Keratinocyte (primary cell): ENCODE measurements at regions not wholly inside any gene's neighbourhood (a gene's known extent, or its start where the extent isn't known, plus 50 kb on each side); places are given as distances from the start of the nearest gene placed in this dataset.

Source experiments
- DNase-seq: peaks from one replicate; pipeline ENCODE4 v3.0.0-alpha.2; 2011; ENCODE audit warnings: low read depth, missing footprints, low spot score
- FAIRE-seq: peaks from 2 replicates; lab custom pipeline; 2011; peaks lifted over from hg19 to GRCh38; lab: Jason Lieb, UNC
- H2AFZ ChIP-seq: 2 replicates; pipeline ENCODE4 v1.6.0; 2012; ENCODE audit warnings: low read length, control low read depth, inconsistent platforms; ENCODE audit not compliant: control insufficient read depth
- H3K27ac ChIP-seq: 2 replicates; pipeline ENCODE4 v1.5.1; 2011; ENCODE audit warnings: low read length; ENCODE audit not compliant: control insufficient read depth, insufficient read depth
- H3K27me3 ChIP-seq: 3 replicates; pipeline ENCODE4 v1.6.0; 2011; ENCODE audit warnings: low read length; ENCODE audit not compliant: control insufficient read depth, insufficient read depth; ENCODE audit errors: extremely low read depth
- H3K36me3 ChIP-seq, 2 experiments: 2 replicates in 1 of 2; 3 replicates in 1 of 2; pipeline ENCODE4 v1.5.1; 2011; ENCODE audit warnings: low read length in 2 of 2, mild to moderate bottlenecking in 1 of 2; ENCODE audit not compliant: control insufficient read depth in 2 of 2, insufficient read depth in 2 of 2; ENCODE audit errors: extremely low read depth in 1 of 2
- H3K4me1 ChIP-seq: 3 replicates; pipeline ENCODE4 v1.5.1; 2011; ENCODE audit warnings: low read length; ENCODE audit not compliant: control insufficient read depth, insufficient read depth; ENCODE audit errors: extremely low read depth
- H3K4me2 ChIP-seq: 3 replicates; pipeline ENCODE4 v1.6.0; 2011; ENCODE audit warnings: low read depth, low read length; ENCODE audit not compliant: control insufficient read depth, insufficient read depth; ENCODE audit errors: extremely low read depth
- H3K4me3 ChIP-seq, 3 experiments: fragments of 200-600 bp in 1 of 3; sonication (generic) in 1 of 3; 2 replicates in 2 of 3; 3 replicates in 1 of 3; pipeline ENCODE4 v1.5.1; 2011 to 2016; ENCODE audit warnings: low read length in 3 of 3, mild to moderate bottlenecking in 3 of 3, control low read depth in 2 of 3, inconsistent platforms in 1 of 3, low read depth in 1 of 3, mixed read lengths in 1 of 3, mixed run types in 1 of 3, moderate library complexity in 1 of 3; ENCODE audit not compliant: control insufficient read depth in 2 of 3, insufficient read depth in 2 of 3; ENCODE audit errors: extremely low read depth in 1 of 3
- H3K79me2 ChIP-seq: 2 replicates; pipeline ENCODE4 v1.6.0; 2012; ENCODE audit warnings: low read length; ENCODE audit not compliant: control insufficient read depth, insufficient read depth
- H3K9ac ChIP-seq: 3 replicates; pipeline ENCODE4 v1.6.0; 2011; ENCODE audit warnings: low read length; ENCODE audit not compliant: control insufficient read depth, insufficient read depth; ENCODE audit errors: extremely low read depth
- H3K9me1 ChIP-seq: 3 replicates; pipeline ENCODE4 v1.6.0; 2011; ENCODE audit warnings: low read length; ENCODE audit not compliant: control insufficient read depth, insufficient read depth; ENCODE audit errors: extremely low read depth
- H3K9me3 ChIP-seq: 2 replicates; pipeline ENCODE4 v1.5.1; 2012; ENCODE audit warnings: low read depth, low read length; ENCODE audit not compliant: control insufficient read depth
- H4K20me1 ChIP-seq: 3 replicates; pipeline ENCODE4 v1.6.0; 2011; ENCODE audit warnings: low read length; ENCODE audit not compliant: control insufficient read depth, insufficient read depth; ENCODE audit errors: extremely low read depth
- EZH2 ChIP-seq: IDR thresholded peaks from one replicate; pipeline ENCODE4 v1.6.1; 2012; ENCODE audit warnings: inconsistent platforms, mild to moderate bottlenecking, low read length, moderate library complexity
- dilution Hi-C: fragments of 300-500 bp; cut with MboI; formaldehyde crosslinking; loops from one replicate; pipeline ENCODE4 v1.7.0; 2020; ENCODE audit warnings: low sequenced_read_pairs; ENCODE audit not compliant: extremely low pct_ligation_motif_present
- TF ChIP-seq, protein P1 (sequence below), 3 experiments: IDR thresholded peaks in 1 of 3; conservative IDR thresholded peaks in 1 of 3; optimal IDR thresholded peaks in 1 of 3; 2 replicates in 2 of 3; 3 replicates in 1 of 3; pipeline versions ENCODE3 to v1.5.1; 2011; ENCODE audit warnings: low read length in 3 of 3, mild to moderate bottlenecking in 3 of 3, moderate library complexity in 2 of 3, control low read depth in 1 of 3, inconsistent platforms in 1 of 3; ENCODE audit not compliant: insufficient read depth in 2 of 3; ENCODE audit errors: extremely low read depth in 1 of 3

DNA sequence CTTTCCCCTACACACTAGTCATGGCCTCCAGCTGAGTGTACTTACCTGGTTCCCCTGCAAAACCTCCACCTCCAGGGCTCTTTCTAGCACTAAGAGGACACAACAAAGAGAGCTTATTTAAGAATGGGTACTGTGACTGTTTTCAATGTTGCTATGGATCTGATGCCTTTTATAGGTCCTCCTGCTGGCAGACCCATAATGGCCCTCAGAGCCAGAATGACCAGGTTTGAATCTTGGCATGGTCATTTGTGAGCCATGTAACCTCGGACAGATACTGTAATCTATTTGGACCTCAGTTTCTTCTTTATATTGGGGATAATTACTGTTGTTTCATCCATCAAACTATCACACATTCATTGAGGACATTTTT, 137.6 kb upstream of the USP24 start:
- H3K27ac ChIP-seq: no peak overlapping the region

DNA sequence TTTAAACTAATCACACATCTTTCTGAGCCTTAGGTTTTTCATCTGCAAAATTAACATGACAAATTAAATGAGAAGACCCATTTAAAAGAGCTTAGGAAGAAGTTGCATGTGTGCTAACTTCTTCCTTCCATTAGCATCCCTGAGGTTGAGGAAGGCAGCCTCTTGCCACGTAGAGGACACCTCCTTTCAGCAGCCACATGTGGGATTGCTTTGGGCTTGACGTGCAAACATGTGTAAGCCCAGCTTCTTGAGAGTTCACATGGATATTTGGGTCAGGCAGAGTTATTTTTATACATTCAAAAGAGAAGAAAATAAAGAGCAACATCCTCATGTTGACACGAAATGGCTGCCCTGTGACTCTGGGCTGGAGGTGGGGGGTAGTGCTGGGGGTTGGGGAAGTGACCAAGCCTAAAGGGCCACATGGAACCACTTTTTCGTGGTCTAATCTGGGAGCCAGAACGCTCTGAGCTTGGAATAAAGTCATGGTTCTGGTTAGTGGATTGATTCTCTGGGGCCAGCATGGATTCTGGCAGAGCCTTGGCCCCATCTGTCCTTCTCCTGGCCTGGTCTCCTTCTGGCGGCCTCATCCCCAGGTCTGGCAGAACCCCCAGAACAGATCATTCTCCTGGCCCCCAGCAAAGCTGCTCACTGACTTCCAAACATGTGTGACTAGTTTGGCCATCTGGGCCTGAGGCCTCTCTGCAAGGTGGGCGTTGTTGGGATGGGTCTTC, 137.1 kb upstream of the USP24 start:
- H3K79me2 ChIP-seq: no peaks in the 10 kb centered on the region
- H3K9me1 ChIP-seq: no peaks in the 10 kb centered on the region
- H3K36me3 ChIP-seq: no peaks in the 10 kb centered on the region
- no peak overlapping the region for H3K4me2 ChIP-seq
- no peaks in the 10 kb centered on the region for H3K27me3 ChIP-seq
- no peaks in the 10 kb centered on the region for H4K20me1 ChIP-seq
- peaks cover 7% of the 10 kb centered on the region for H3K4me1 ChIP-seq
- TF ChIP-seq, protein P1, sequence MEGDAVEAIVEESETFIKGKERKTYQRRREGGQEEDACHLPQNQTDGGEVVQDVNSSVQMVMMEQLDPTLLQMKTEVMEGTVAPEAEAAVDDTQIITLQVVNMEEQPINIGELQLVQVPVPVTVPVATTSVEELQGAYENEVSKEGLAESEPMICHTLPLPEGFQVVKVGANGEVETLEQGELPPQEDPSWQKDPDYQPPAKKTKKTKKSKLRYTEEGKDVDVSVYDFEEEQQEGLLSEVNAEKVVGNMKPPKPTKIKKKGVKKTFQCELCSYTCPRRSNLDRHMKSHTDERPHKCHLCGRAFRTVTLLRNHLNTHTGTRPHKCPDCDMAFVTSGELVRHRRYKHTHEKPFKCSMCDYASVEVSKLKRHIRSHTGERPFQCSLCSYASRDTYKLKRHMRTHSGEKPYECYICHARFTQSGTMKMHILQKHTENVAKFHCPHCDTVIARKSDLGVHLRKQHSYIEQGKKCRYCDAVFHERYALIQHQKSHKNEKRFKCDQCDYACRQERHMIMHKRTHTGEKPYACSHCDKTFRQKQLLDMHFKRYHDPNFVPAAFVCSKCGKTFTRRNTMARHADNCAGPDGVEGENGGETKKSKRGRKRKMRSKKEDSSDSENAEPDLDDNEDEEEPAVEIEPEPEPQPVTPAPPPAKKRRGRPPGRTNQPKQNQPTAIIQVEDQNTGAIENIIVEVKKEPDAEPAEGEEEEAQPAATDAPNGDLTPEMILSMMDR (optimal IDR thresholded peaks at IDR 0.05 in 1 of 3, IDR thresholded peaks at IDR 0.05 in 1 of 3, conservative IDR thresholded peaks at IDR 0.05 in 1 of 3; ENCODE audit: extremely low read depth in 1 of 3, insufficient read depth in 2 of 3, low read length in 3 of 3): no peak
- TF ChIP-seq EZH2: no peak
- H2AFZ ChIP-seq: no peak overlapping the region
- H3K9me3 ChIP-seq: no peaks in the 10 kb centered on the region
- DNase-seq (no peak), FAIRE-seq (no peak)
- dilution Hi-C loops: no loop called here
- H3K9ac ChIP-seq: no peak overlapping the region
- no peak overlapping the region for H3K4me3 ChIP-seq
- no peak overlapping the region for H3K27ac ChIP-seq

More for the DNA sequence above, 137.6 kb upstream of the USP24 start:
- no peak for FAIRE-seq
- Histone ChIP-seq H3K9me3 (no peaks in the 10 kb centered on the region), H3K79me2 (no peaks in the 10 kb centered on the region), H3K4me3 (no peak overlapping the region), H3K36me3 (no peaks in the 10 kb centered on the region), H3K27me3 (no peaks in the 10 kb centered on the region), H4K20me1 (no peaks in the 10 kb centered on the region), H2AFZ (no peak overlapping the region), H3K4me1 (peaks cover 7% of the 10 kb centered on the region), H3K9ac (no peak overlapping the region), H3K9me1 (no peaks in the 10 kb centered on the region), H3K4me2 (no peak overlapping the region)
- TF ChIP-seq, protein P1 (optimal IDR thresholded peaks at IDR 0.05 in 1 of 3, IDR thresholded peaks at IDR 0.05 in 1 of 3, conservative IDR thresholded peaks at IDR 0.05 in 1 of 3; ENCODE audit: extremely low read depth in 1 of 3, insufficient read depth in 2 of 3, low read length in 3 of 3): no peak
- TF ChIP-seq EZH2: no peak
- dilution Hi-C loops: no loop called here
- DNase-seq: no peak
